Femur (tissue), 1 donor: ENCODE measurements at regions not wholly inside any gene's neighbourhood (a gene's known extent, or its start where the extent isn't known, plus 50 kb on each side); places are given as distances from the start of the nearest gene placed in this dataset.
A peak's percentile ranks its signal among the peaks of the same experiment; 100 is the strongest.
"Not testable (repeated sequence)": the region's sequence is repeated elsewhere in the genome, so short reads cannot be mapped to it uniquely, and the experiment has no call there.

Experiments used
- DNase-seq: peaks from one replicate; pipeline ENCODE4 v3.0.0-alpha.2; 2017

GRCh38 chr13:83211301-83211700, 671.0 kb downstream of the SLITRK1 start:
- DNase-seq = no peak

GRCh38 chr13:83204886-83205285, 677.4 kb downstream of the SLITRK1 start:
- DNase-seq = no peak

GRCh38 chr13:83201506-83201905, 680.8 kb downstream of the SLITRK1 start:
- peak; percentile 19 for DNase-seq

- DNase-seq = no peak
Measured at GRCh38 chr13:83197316-83197715, 685.0 kb downstream of the SLITRK1 start.

GRCh38 chr13:83190020-83190419, 692.3 kb downstream of the SLITRK1 start:
- no peak for DNase-seq

- DNase-seq = no peak
Measured at GRCh38 chr13:83184819-83185218, 697.5 kb downstream of the SLITRK1 start.

- no peak for DNase-seq
Measured at GRCh38 chr13:83184150-83184475, 698.2 kb downstream of the SLITRK1 start.

- no peak for DNase-seq
Measured at GRCh38 chr13:83183439-83184149, 698.7 kb downstream of the SLITRK1 start.

- DNase-seq = no peak
Measured at GRCh38 chr13:83182845-83183244, 699.4 kb downstream of the SLITRK1 start.

- no peak for DNase-seq
Measured at GRCh38 chr13:83178008-83178407, 704.3 kb downstream of the SLITRK1 start.

GRCh38 chr13:83168590-83168989, 713.7 kb downstream of the SLITRK1 start:
- no peak for DNase-seq

- no peak for DNase-seq
Measured at GRCh38 chr13:83167203-83167602, 715.1 kb downstream of the SLITRK1 start.

- no peak for DNase-seq
Measured at GRCh38 chr13:83166550-83166949, 715.7 kb downstream of the SLITRK1 start.

- no peak for DNase-seq
Measured at GRCh38 chr13:83162493-83162892, 719.8 kb downstream of the SLITRK1 start.

- no peak for DNase-seq
Measured at GRCh38 chr13:83153848-83154247, 728.4 kb downstream of the SLITRK1 start.

GRCh38 chr13:83151308-83151660, 731.0 kb downstream of the SLITRK1 start:
- no peak for DNase-seq

- no peak for DNase-seq
Measured at GRCh38 chr13:83150616-83151307, 731.5 kb downstream of the SLITRK1 start.

- DNase-seq = no peak
Measured at GRCh38 chr13:83136660-83137059, 745.6 kb downstream of the SLITRK1 start.

- DNase-seq = no peak
Measured at GRCh38 chr13:83125791-83126190, 756.5 kb downstream of the SLITRK1 start.

- no peak for DNase-seq
Measured at GRCh38 chr13:83121896-83122295, 760.4 kb downstream of the SLITRK1 start.

- DNase-seq = no peak
Measured at GRCh38 chr13:83117046-83117445, 765.2 kb downstream of the SLITRK1 start.

- DNase-seq = not testable (repeated sequence)
Measured at GRCh38 chr13:83101574-83102247, 780.6 kb downstream of the SLITRK1 start.

GRCh38 chr13:83100237-83100636, 782.0 kb downstream of the SLITRK1 start:
- DNase-seq = no peak

GRCh38 chr13:83088858-83089257, 793.4 kb downstream of the SLITRK1 start:
- DNase-seq = no peak
